ENCODE measurements at regions not wholly inside any gene's neighbourhood (a gene's known extent, or its start where the extent isn't known, plus 50 kb on each side); places are given as distances from the start of the nearest gene placed in this dataset.
"Not testable (repeated sequence)": the region's sequence is repeated elsewhere in the genome, so short reads cannot be mapped to it uniquely, and the experiment has no call there.

GRCh38 chr4:62513306-62513705 lies 1313.2 kb downstream of the ADGRL3 start:
- ChIA-PET POLR2A (no interaction called here), CTCF (no interaction called here)
- Mint-ChIP-seq H3K4me1 (no peaks in the 10 kb centered on the region), H3K27ac (no peak overlapping the region), H3K9me3 (peaks cover 5% of the 10 kb centered on the region), H3K27me3 (no peaks in the 10 kb centered on the region), H3K36me3 (ENCODE audit: low read depth) (no peaks in the 10 kb centered on the region), H3K4me3 (no peak overlapping the region)
- no peak for DNase-seq

GRCh38 chr4:62512271-62512670 lies 1312.1 kb downstream of the ADGRL3 start:
- H3K9me3 Mint-ChIP-seq, result peaks cover 10% of the 10 kb centered on the region
- no peaks in the 10 kb centered on the region for H3K4me1 Mint-ChIP-seq
- POLR2A ChIA-PET, result no interaction called here

GRCh38 chr4:62510228-62510627 lies 1310.1 kb downstream of the ADGRL3 start:
- peaks cover 10% of the 10 kb centered on the region for H3K9me3 Mint-ChIP-seq
- H3K27ac Mint-ChIP-seq, result no peak overlapping the region
- H3K4me3 Mint-ChIP-seq, result no peak overlapping the region
- no peaks in the 10 kb centered on the region for H3K36me3 Mint-ChIP-seq (ENCODE audit: low read depth)
- DNase-seq, result no peak
- H3K27me3 Mint-ChIP-seq, result no peaks in the 10 kb centered on the region
- POLR2A ChIA-PET, result no interaction called here
- no peaks in the 10 kb centered on the region for H3K4me1 Mint-ChIP-seq
- CTCF ChIA-PET, result no interaction called here

More at GRCh38 chr4:62512271-62512670, 1312.1 kb downstream of the ADGRL3 start:
- CTCF ChIA-PET, result no interaction called here
- H3K27ac Mint-ChIP-seq, result no peak overlapping the region
- DNase-seq, result no peak
- no peaks in the 10 kb centered on the region for H3K27me3 Mint-ChIP-seq
- H3K4me3 Mint-ChIP-seq, result no peak overlapping the region
- H3K36me3 Mint-ChIP-seq (ENCODE audit: low read depth), result no peaks in the 10 kb centered on the region

GRCh38 chr4:62500296-62500695 lies 1300.2 kb downstream of the ADGRL3 start:
- CTCF ChIA-PET, result no interaction called here
- H3K9me3 Mint-ChIP-seq, result peaks cover 15% of the 10 kb centered on the region
- no peaks in the 10 kb centered on the region for H3K27me3 Mint-ChIP-seq
- no peak overlapping the region for H3K27ac Mint-ChIP-seq
- POLR2A ChIA-PET, result no interaction called here
- H3K36me3 Mint-ChIP-seq (ENCODE audit: low read depth), result no peaks in the 10 kb centered on the region
- DNase-seq, result no peak
- no peak overlapping the region for H3K4me3 Mint-ChIP-seq
- no peaks in the 10 kb centered on the region for H3K4me1 Mint-ChIP-seq

DNA sequence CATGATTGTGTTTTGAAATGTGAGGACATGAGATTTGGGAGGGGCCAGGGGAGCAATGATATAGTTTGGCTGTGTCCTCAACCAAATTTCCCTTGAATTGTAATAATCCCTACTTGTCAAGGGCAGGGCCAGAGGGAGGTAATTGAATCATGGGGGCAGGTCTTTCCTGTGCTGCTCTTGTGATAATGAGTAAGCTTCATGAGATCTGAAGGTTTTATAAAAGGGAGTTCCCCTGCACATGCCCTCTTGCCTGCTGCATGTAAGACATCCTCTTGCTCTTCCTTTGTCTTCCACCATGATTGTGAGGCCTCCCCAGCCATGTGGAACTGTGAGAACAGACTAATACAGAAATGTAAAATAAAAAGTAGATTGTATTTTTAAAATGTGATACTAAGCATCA lies 1294.9 kb downstream of the ADGRL3 start:
- CTCF ChIA-PET, result no interaction called here
- Mint-ChIP-seq H3K27ac (no peak overlapping the region), H3K27me3 (no peaks in the 10 kb centered on the region), H3K4me3 (no peak overlapping the region), H3K9me3 (peaks cover 16% of the 10 kb centered on the region), H3K36me3 (ENCODE audit: low read depth) (no peaks in the 10 kb centered on the region), H3K4me1 (no peaks in the 10 kb centered on the region)
- POLR2A ChIA-PET, result no interaction called here
- DNase-seq, result no peak

DNA sequence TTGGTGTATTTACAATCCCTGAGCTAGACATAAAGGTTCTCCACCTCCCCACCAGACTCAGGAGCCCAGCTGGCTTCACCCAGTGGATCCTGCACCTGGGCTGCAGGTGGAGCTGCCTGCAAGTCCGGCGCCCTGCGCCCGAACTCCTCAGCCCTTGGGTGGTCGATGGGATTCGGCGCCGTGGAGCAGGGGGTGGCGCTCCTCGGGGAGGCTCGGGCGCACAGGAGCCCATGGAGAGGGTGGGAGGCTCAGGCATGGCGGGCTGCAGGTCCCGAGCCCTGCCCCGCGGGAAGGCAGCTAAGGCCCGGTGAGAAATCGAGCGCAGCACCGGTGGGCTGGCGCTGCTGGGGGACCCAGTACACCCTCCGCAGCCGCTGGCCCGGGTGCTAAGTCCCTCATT lies 1291.6 kb downstream of the ADGRL3 start:
- DNase-seq; CTCF ChIA-PET; H3K27ac Mint-ChIP-seq; H3K27me3 Mint-ChIP-seq; POLR2A ChIA-PET; H3K4me1 Mint-ChIP-seq; H3K36me3 Mint-ChIP-seq (ENCODE audit: low read depth); H3K4me3 Mint-ChIP-seq: not testable (repeated sequence)
- peaks cover 16% of the 10 kb centered on the region for H3K9me3 Mint-ChIP-seq

DNA sequence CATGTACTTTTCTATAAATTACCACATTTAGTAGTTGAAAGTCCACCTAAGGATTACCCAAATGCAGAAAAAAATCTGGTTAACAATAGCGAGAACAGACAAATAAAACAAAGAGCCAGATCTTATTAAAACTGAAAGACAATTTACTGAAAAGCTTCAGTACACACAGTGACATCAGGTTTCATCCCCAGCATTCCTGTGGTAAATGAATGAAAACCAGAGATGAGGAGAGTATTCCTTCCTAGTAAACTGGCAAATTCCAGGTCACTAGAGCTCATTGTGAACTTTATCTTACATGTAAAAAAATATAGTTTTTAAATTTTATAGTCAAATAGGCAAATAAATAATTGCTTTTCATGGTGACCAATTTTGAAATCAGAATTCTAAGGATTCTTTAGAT lies 1290.5 kb downstream of the ADGRL3 start:
- POLR2A ChIA-PET, result no interaction called here
- Mint-ChIP-seq H3K4me1 (no peaks in the 10 kb centered on the region), H3K27ac (no peak overlapping the region), H3K4me3 (no peak overlapping the region), H3K36me3 (ENCODE audit: low read depth) (no peaks in the 10 kb centered on the region), H3K9me3 (peaks cover 12% of the 10 kb centered on the region), H3K27me3 (no peaks in the 10 kb centered on the region)
- DNase-seq, result no peak
- CTCF ChIA-PET, result no interaction called here

GRCh38 chr4:62487016-62487415 lies 1286.9 kb downstream of the ADGRL3 start:
- CTCF ChIA-PET, result no interaction called here
- no peaks in the 10 kb centered on the region for H3K36me3 Mint-ChIP-seq (ENCODE audit: low read depth)
- POLR2A ChIA-PET, result no interaction called here
- H3K9me3 Mint-ChIP-seq, result peaks cover 13% of the 10 kb centered on the region
- H3K27me3 Mint-ChIP-seq, result no peaks in the 10 kb centered on the region
- no peak overlapping the region for H3K27ac Mint-ChIP-seq
- DNase-seq, result no peak
- H3K4me1 Mint-ChIP-seq, result no peaks in the 10 kb centered on the region
- H3K4me3 Mint-ChIP-seq, result no peak overlapping the region

DNA sequence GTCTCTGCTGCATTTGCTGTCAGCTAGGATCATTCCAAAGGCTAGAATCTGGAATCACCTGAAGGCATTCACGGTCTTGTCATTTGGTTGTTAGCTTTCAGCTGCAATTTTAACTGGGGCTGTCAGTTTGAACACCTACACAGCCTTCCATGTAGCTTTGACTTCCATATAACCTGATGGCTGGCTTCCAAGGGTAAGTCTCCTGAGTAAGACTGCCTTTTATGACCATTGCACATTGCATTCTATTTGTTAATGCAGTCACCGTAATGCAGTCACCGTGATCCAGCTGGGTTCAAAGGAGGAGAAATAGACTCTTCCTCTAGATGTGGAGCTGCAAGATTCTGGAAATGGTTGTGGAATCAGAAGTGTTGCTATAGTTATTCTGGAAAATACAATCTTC lies 1284.2 kb downstream of the ADGRL3 start:
- no peaks in the 10 kb centered on the region for H3K27me3 Mint-ChIP-seq
- H3K36me3 Mint-ChIP-seq (ENCODE audit: low read depth), result no peaks in the 10 kb centered on the region
- CTCF ChIA-PET, result no interaction called here
- POLR2A ChIA-PET, result no interaction called here
- H3K4me3 Mint-ChIP-seq, result no peak overlapping the region
- peaks cover 13% of the 10 kb centered on the region for H3K9me3 Mint-ChIP-seq
- no peak overlapping the region for H3K27ac Mint-ChIP-seq
- DNase-seq, result no peak
- no peaks in the 10 kb centered on the region for H3K4me1 Mint-ChIP-seq

DNA sequence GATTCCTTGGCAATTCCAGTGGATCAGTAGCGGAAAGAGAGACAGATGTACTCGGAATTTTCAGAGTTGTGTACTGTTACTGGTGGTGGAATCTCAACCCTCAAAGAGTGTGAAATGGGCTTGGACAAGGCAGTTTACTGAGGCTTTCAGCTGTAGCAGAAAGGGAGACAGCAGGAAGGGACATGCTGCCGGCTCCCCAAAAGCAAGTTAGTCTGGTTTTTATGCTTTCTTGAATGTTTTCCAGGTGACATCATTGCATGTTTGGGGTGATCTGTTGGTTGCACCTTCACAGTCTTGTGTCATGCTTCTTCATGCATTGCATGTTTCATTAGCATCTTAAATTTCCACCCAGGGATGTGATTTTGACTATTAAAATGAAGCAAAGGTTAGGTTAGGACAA lies 1282.2 kb downstream of the ADGRL3 start:
- no peak overlapping the region for H3K27ac Mint-ChIP-seq
- no peak for DNase-seq
- no peak overlapping the region for H3K4me3 Mint-ChIP-seq
- ChIA-PET POLR2A (no interaction called here), CTCF (no interaction called here)
- peaks cover 11% of the 10 kb centered on the region for H3K9me3 Mint-ChIP-seq
- no peaks in the 10 kb centered on the region for H3K27me3 Mint-ChIP-seq
- no peaks in the 10 kb centered on the region for H3K36me3 Mint-ChIP-seq (ENCODE audit: low read depth)
- no peaks in the 10 kb centered on the region for H3K4me1 Mint-ChIP-seq

DNA sequence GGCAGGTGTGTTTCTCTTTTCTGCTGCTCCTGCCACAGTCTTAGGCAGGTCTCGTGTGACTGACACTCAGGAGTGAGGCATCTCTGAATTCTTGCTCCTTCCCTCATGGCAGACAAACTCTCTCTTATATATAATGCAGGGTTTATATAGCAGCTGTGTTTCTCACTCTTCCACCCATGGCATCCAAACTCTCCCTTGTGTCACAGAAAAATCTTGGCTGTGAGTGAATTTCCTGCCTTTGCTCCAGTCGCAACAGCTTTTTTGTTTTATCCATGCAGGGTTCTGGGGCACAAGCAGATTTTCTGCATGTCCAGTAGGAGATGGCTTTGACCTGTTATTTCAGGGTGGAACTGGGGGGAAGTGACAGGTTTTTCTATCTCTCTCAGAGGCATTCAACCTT lies 1275.5 kb downstream of the ADGRL3 start:
- Mint-ChIP-seq H3K9me3 (peaks cover 4% of the 10 kb centered on the region), H3K27ac (no peak overlapping the region), H3K27me3 (no peaks in the 10 kb centered on the region), H3K4me3 (no peak overlapping the region), H3K36me3 (ENCODE audit: low read depth) (no peaks in the 10 kb centered on the region), H3K4me1 (no peaks in the 10 kb centered on the region)
- CTCF ChIA-PET, result no interaction called here
- POLR2A ChIA-PET, result no interaction called here
- no peak for DNase-seq

- DNase-seq, result no peak
- H3K4me3 Mint-ChIP-seq, result no peak overlapping the region
- no peak overlapping the region for H3K27ac Mint-ChIP-seq
- CTCF ChIA-PET, result no interaction called here
- H3K4me1 Mint-ChIP-seq, result no peaks in the 10 kb centered on the region
- peaks cover 2% of the 10 kb centered on the region for H3K9me3 Mint-ChIP-seq
- POLR2A ChIA-PET, result no interaction called here
- H3K27me3 Mint-ChIP-seq, result no peaks in the 10 kb centered on the region
- H3K36me3 Mint-ChIP-seq (ENCODE audit: low read depth), result no peaks in the 10 kb centered on the region
Observed at GRCh38 chr4:62474802-62475201, 1274.7 kb downstream of the ADGRL3 start.

DNA sequence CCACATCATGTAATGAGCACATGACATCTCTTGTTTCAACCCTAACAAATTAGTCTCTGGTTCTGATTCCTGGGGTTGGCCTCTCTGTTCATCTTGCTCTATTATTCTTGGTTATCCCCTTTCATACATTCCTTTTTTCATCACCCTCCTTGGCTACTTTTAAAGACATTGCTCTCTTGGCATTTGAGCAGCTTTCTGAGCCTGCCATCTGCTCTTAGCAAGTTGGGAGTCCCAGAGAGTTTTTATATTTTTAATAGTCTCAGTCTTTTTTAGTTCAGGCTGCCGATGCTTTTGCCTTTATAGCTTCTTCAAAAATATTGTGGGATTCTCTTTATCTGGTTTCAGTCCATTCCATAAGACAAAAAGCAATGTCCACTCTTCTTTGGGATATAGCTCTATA lies 1270.9 kb downstream of the ADGRL3 start:
- POLR2A ChIA-PET, result no interaction called here
- Mint-ChIP-seq H3K27ac (no peak overlapping the region), H3K27me3 (no peaks in the 10 kb centered on the region), H3K9me3 (no peaks in the 10 kb centered on the region), H3K4me1 (no peaks in the 10 kb centered on the region), H3K4me3 (no peak overlapping the region), H3K36me3 (ENCODE audit: low read depth) (no peaks in the 10 kb centered on the region)
- DNase-seq, result no peak
- CTCF ChIA-PET, result no interaction called here

DNA sequence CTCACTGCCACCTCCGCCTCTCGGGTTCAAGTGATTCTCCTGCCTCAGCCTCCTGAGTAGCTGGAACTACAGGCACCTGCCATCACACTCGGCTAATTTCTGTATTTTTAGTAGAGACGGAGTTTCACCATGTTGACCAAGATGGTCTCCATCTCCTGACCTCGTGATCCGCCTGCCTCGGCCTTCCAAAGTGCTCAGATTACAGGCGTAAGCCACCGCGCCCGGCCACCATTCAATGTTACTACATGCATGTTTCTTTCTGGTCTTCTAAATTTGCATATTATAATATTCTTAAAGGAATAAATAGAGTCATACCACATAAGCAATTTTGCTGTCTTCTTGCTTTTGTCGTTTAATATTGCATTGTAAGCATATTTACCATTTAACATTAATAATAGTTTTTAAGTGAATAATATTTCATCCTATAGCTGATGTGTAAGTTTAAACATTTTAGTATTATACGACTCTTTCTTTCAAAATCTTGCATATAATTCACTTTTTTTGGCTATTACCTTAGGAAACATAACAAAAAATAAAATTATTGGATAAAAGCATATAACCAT lies 1270.4 kb downstream of the ADGRL3 start:
- H3K9me3 Mint-ChIP-seq, result no peaks in the 10 kb centered on the region
- H3K36me3 Mint-ChIP-seq (ENCODE audit: low read depth), result no peaks in the 10 kb centered on the region

GRCh38 chr4:62470020-62470419 lies 1269.9 kb downstream of the ADGRL3 start:
- Mint-ChIP-seq H3K36me3 (ENCODE audit: low read depth) (no peaks in the 10 kb centered on the region), H3K9me3 (no peaks in the 10 kb centered on the region), H3K27me3 (no peaks in the 10 kb centered on the region), H3K4me3 (no peak overlapping the region), H3K27ac (no peak overlapping the region), H3K4me1 (no peaks in the 10 kb centered on the region)
- CTCF ChIA-PET, result no interaction called here
- POLR2A ChIA-PET, result no interaction called here
- no peak for DNase-seq

More for the DNA sequence above, 1270.4 kb downstream of the ADGRL3 start:
- DNase-seq, result no peak
- ChIA-PET POLR2A (no interaction called here), CTCF (no interaction called here)
- Mint-ChIP-seq H3K4me3 (no peak overlapping the region), H3K27me3 (no peaks in the 10 kb centered on the region), H3K27ac (no peak overlapping the region), H3K4me1 (no peaks in the 10 kb centered on the region)

Measured in activated CD4-positive, alpha-beta memory T cell treated with anti-CD3 and anti-CD28 coated beads, Interleukin-2, amount 10 ng/mL, durations not matched to agents 7 days and 5 days (primary cell).